Fibroblast of lung (primary cell): ENCODE measurements at regions not wholly inside any gene's neighbourhood (a gene's known extent, or its start where the extent isn't known, plus 50 kb on each side); places are given as distances from the start of the nearest gene placed in this dataset.
A peak's percentile ranks its signal among the peaks of the same experiment; 100 is the strongest.

ENCODE experiments used
- DNase-seq, 2 donors: peaks; one replicate each; pipeline versions ENCODE4 v3.0.0 to v3.0.0-alpha.2; 2010; ENCODE audit warnings: low read depth in 2 of 2
- H2AFZ ChIP-seq: 2 replicates; pipeline ENCODE4 v1.5.1; 2012; ENCODE audit warnings: low read length, control low read depth, inconsistent platforms
- H3K27ac ChIP-seq: 2 replicates; pipeline ENCODE4 v1.5.1; 2011; ENCODE audit warnings: low read length, control low read depth; ENCODE audit not compliant: insufficient read depth
- H3K27me3 ChIP-seq: 2 replicates; pipeline ENCODE4 v1.5.1; 2011; ENCODE audit warnings: mild to moderate bottlenecking, low read length; ENCODE audit not compliant: control insufficient read depth, insufficient read depth
- H3K36me3 ChIP-seq: 2 replicates; pipeline ENCODE4 v1.5.1; 2011; ENCODE audit warnings: low read length; ENCODE audit not compliant: control insufficient read depth, insufficient read depth
- H3K4me1 ChIP-seq: 2 replicates; pipeline ENCODE4 v1.5.1; 2011; ENCODE audit warnings: low read length; ENCODE audit not compliant: control insufficient read depth, insufficient read depth; ENCODE audit errors: extremely low read depth
- H3K4me2 ChIP-seq: 2 replicates; pipeline ENCODE4 v1.5.1; 2011; ENCODE audit warnings: low read length, control low read depth; ENCODE audit not compliant: insufficient read depth; ENCODE audit errors: extremely low read depth
- H3K4me3 ChIP-seq, 4 experiments: fragments of 200-600 bp in 1 of 4; sonication (generic) in 1 of 4; replicated peaks in 1 of 4; 2 replicates each; pipeline ENCODE4 v1.5.1; 2011 to 2016; ENCODE audit warnings: low read length in 4 of 4, low read depth in 3 of 4, mild to moderate bottlenecking in 3 of 4, control low read depth in 2 of 4, inconsistent platforms in 1 of 4, mixed read lengths in 1 of 4; ENCODE audit not compliant: insufficient read depth in 1 of 4; ENCODE audit errors: control extremely low read depth in 1 of 4
- H3K79me2 ChIP-seq: 2 replicates; pipeline ENCODE4 v1.5.1; 2012; ENCODE audit warnings: mild to moderate bottlenecking, low read length, inconsistent platforms; ENCODE audit not compliant: control insufficient read depth, insufficient read depth
- H3K9ac ChIP-seq: 2 replicates; pipeline ENCODE4 v1.5.1; 2011; ENCODE audit warnings: mild to moderate bottlenecking, low read length, control low read depth; ENCODE audit not compliant: insufficient read depth
- H3K9me3 ChIP-seq: 2 replicates; pipeline ENCODE4 v1.5.1; 2012; ENCODE audit warnings: low read depth, low read length; ENCODE audit not compliant: control insufficient read depth, insufficient read depth
- H4K20me1 ChIP-seq: 2 replicates; pipeline ENCODE4 v1.5.1; 2011; ENCODE audit warnings: low read length; ENCODE audit not compliant: control insufficient read depth, insufficient read depth; ENCODE audit errors: extremely low read depth
- EZH2 ChIP-seq: IDR thresholded peaks from 2 replicates; pipeline ENCODE4 v1.5.1; 2012; ENCODE audit warnings: low read length, control low read depth, mild to moderate bottlenecking; ENCODE audit errors: missing control alignments
- TF ChIP-seq, protein P1 (sequence below), 2 donors: IDR thresholded peaks in 1 of 2; conservative IDR thresholded peaks in 1 of 2; 1 replicate in 1 of 2; 2 replicates in 1 of 2; pipeline ENCODE4 v1.5.1; 2011 to 2012; ENCODE audit warnings: low read length in 2 of 2, control low read depth in 1 of 2, inconsistent platforms in 1 of 2, low read depth in 1 of 2, mild to moderate bottlenecking in 1 of 2

DNA sequence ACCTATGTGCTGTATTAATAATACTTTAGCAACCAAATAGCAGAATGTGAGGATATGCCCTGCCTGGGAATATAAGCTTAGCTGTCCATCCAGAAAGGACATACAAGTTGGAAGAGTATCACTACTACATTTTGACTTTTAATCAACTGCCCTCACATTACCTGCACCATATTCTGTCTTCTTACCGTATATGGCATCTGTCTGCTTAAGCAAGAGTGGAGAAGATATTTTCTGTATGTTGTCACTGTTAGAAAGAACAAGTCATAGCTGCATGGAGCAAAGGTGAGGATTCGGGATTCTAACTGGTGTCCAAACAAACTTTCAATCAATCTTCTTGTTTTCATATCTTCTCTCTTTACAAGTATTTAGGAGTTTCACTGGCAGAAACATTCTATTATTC is 929.5 kb upstream of the ROBO1 start:
- no peaks in the 10 kb centered on the region for H3K79me2 ChIP-seq
- H3K27ac ChIP-seq, result no peak overlapping the region
- TF ChIP-seq, protein P1, sequence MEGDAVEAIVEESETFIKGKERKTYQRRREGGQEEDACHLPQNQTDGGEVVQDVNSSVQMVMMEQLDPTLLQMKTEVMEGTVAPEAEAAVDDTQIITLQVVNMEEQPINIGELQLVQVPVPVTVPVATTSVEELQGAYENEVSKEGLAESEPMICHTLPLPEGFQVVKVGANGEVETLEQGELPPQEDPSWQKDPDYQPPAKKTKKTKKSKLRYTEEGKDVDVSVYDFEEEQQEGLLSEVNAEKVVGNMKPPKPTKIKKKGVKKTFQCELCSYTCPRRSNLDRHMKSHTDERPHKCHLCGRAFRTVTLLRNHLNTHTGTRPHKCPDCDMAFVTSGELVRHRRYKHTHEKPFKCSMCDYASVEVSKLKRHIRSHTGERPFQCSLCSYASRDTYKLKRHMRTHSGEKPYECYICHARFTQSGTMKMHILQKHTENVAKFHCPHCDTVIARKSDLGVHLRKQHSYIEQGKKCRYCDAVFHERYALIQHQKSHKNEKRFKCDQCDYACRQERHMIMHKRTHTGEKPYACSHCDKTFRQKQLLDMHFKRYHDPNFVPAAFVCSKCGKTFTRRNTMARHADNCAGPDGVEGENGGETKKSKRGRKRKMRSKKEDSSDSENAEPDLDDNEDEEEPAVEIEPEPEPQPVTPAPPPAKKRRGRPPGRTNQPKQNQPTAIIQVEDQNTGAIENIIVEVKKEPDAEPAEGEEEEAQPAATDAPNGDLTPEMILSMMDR (conservative IDR thresholded peaks at IDR 0.05 in 1 of 2, IDR thresholded peaks at IDR 0.05 in 1 of 2; ENCODE audit: low read depth in 1 of 2, low read length in 2 of 2), result no peak
- no peak for TF ChIP-seq EZH2

DNA sequence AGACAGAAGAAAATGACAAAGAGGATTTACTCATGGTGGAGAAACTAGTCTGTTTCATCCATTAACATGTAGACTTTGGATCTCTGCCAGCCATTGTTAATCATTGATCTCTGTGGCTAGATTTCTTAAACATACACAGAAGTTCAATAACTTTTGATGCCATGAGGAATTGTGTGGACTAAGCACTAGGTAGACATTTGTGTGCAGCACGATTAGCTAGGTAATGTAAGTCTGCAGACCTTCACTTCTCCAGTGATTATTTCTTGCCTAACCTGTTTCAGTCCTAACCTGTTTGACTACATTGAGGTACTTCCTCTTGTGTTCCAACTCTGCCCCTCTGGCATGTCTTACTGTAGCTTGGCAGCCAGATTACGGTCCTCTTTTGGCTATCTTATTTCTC is 928.5 kb upstream of the ROBO1 start:
- H3K79me2 ChIP-seq, result no peaks in the 10 kb centered on the region
- DNase-seq, result no peak
- H3K9ac ChIP-seq, result no peak overlapping the region
- H2AFZ ChIP-seq, result no peak overlapping the region
- no peaks in the 10 kb centered on the region for H3K27me3 ChIP-seq
- H3K4me1 ChIP-seq, result no peaks in the 10 kb centered on the region
- no peak overlapping the region for H3K4me3 ChIP-seq
- TF ChIP-seq EZH2, result no peak
- TF ChIP-seq, protein P1 (conservative IDR thresholded peaks at IDR 0.05 in 1 of 2, IDR thresholded peaks at IDR 0.05 in 1 of 2; ENCODE audit: low read depth in 1 of 2, low read length in 2 of 2), result no peak
- H3K4me2 ChIP-seq, result no peak overlapping the region
- no peaks in the 10 kb centered on the region for H3K36me3 ChIP-seq
- no peaks in the 10 kb centered on the region for H4K20me1 ChIP-seq
- H3K9me3 ChIP-seq, result no peaks in the 10 kb centered on the region
- H3K27ac ChIP-seq, result no peak overlapping the region

More for the DNA sequence above, 929.5 kb upstream of the ROBO1 start:
- Histone ChIP-seq H2AFZ (no peak overlapping the region), H3K27me3 (no peaks in the 10 kb centered on the region), H3K9me3 (no peaks in the 10 kb centered on the region), H3K4me3 (no peak overlapping the region), H3K9ac (no peak overlapping the region), H3K4me1 (no peaks in the 10 kb centered on the region), H3K4me2 (no peak overlapping the region), H3K36me3 (no peaks in the 10 kb centered on the region), H4K20me1 (no peaks in the 10 kb centered on the region)
- no peak for DNase-seq

DNA sequence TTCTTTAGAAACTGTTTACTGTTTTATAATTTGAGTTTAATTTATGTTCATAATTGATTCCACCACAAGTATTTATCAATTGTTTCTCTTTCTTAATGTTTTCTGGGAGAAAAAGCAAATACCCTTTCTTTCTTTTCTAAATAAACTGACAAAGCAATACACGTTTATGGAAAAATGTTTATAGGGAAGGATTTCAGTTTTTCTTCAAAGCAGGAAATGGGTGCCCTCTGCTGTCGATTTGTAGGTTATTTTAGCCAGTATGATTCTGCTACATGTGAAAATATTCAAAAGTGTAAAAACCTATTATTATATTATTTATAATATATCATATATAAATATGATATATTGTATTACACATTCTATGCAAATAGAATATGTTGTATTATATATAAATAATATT is 921.0 kb upstream of the ROBO1 start:
- DNase-seq, result peak; percentile 24 to 61
- Histone ChIP-seq H2AFZ (no peak overlapping the region), H3K36me3 (no peaks in the 10 kb centered on the region), H3K4me2 (no peak overlapping the region), H3K27me3 (no peaks in the 10 kb centered on the region), H3K4me3 (no peak overlapping the region), H3K9ac (no peak overlapping the region), H4K20me1 (no peaks in the 10 kb centered on the region), H3K4me1 (no peaks in the 10 kb centered on the region), H3K27ac (no peak overlapping the region), H3K79me2 (no peaks in the 10 kb centered on the region), H3K9me3 (no peaks in the 10 kb centered on the region)
- TF ChIP-seq EZH2, result no peak
- TF ChIP-seq, protein P1 (conservative IDR thresholded peaks at IDR 0.05 in 1 of 2, IDR thresholded peaks at IDR 0.05 in 1 of 2; ENCODE audit: low read depth in 1 of 2, low read length in 2 of 2), result peak in 1 of 2 donors; percentile 41
